Small intestine (tissue), 7 donors: ENCODE measurements at regions not wholly inside any gene's neighbourhood (a gene's known extent, or its start where the extent isn't known, plus 50 kb on each side); places are given as distances from the start of the nearest gene placed in this dataset.

Experiments
- DNase-seq, 2 donors: peaks; one replicate each; pipeline versions ENCODE4 v3.0.0 to v3.0.0-alpha.2; 2013
- FAIRE-seq: peaks from 2 replicates; lab custom pipeline; 2012; peaks lifted over from hg19 to GRCh38; lab: Jason Lieb, UNC
- H3K27ac ChIP-seq, 3 donors: one replicate each; pipeline ENCODE4 v1.5.1; 2013; ENCODE audit warnings: low read length in 2 of 3, mild to moderate bottlenecking in 2 of 3, control low read depth in 1 of 3, inconsistent platforms in 1 of 3, low read depth in 1 of 3, moderate library complexity in 1 of 3
- H3K27me3 ChIP-seq, 3 donors: one replicate each; pipeline ENCODE4 v1.6.1; 2013; ENCODE audit warnings: low read length in 3 of 3, inconsistent platforms in 1 of 3; ENCODE audit not compliant: control insufficient read depth in 3 of 3, insufficient read depth in 3 of 3
- H3K36me3 ChIP-seq, 3 donors: one replicate each; pipeline ENCODE4 v1.6.1; 2013; ENCODE audit warnings: low read length in 3 of 3, inconsistent platforms in 1 of 3, low read depth in 1 of 3, mild to moderate bottlenecking in 1 of 3, moderate library complexity in 1 of 3; ENCODE audit not compliant: control insufficient read depth in 3 of 3, insufficient read depth in 2 of 3
- H3K4me1 ChIP-seq, 3 donors: one replicate each; pipeline ENCODE4 v1.6.1; 2013; ENCODE audit warnings: low read length in 2 of 3, inconsistent platforms in 1 of 3, low read depth in 1 of 3, mild to moderate bottlenecking in 1 of 3, moderate library complexity in 1 of 3; ENCODE audit not compliant: control insufficient read depth in 3 of 3, insufficient read depth in 2 of 3
- H3K4me3 ChIP-seq, 3 donors: one replicate each; pipeline ENCODE4 v1.5.1; 2013; ENCODE audit warnings: low read length in 3 of 3, control low read depth in 1 of 3, inconsistent platforms in 1 of 3, low read depth in 1 of 3, mild to moderate bottlenecking in 1 of 3, moderate library complexity in 1 of 3
- H3K9me3 ChIP-seq, 2 donors: one replicate each; pipeline ENCODE4 v1.6.1; 2013; ENCODE audit warnings: low read depth in 1 of 2, low read length in 1 of 2; ENCODE audit not compliant: control insufficient read depth in 2 of 2, insufficient read depth in 1 of 2
- WGBS, 3 donors: extraction: QIAGEN DNeasy Blood & Tissue Kit; methylation state at CpG; one replicate each; pipeline ENCODE4 v1.1.7; 2013; 5-methylcytosine and 5-hydroxymethylcytosine counted together
- donor health status: healthy with polysubstance abuse.
- donor health status: control.
- donor health status: control.
- donor health status: Bipolar disorder and iron deficiency.
- donor health status: healthy.

DNA sequence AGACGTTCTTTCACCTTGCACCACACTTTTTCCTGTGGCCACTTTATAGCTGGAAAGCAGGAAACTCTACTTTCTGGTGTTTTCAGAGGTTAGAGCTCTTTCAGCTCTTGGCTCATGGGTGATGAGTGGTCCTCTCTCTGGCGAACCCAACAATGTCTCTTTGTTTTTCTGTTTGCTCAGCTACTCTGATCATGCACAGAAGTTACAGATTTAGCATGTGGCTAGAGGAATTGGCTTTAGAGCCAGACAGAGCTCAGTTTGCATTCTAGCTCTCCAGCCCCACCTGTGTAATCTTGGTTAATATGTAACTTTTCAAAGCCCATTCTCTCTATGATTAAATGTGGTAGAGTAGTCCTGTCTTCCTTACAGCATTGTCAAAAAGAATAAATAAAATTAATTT is 225.2 kb downstream of the HAPSTR1 start:
- Histone ChIP-seq H3K9me3 (peaks cover 0 to 12% of the 10 kb centered on the region in 2 donors), H3K4me1 (peaks cover 0 to 4% (median 0%) of the 10 kb centered on the region in 3 donors), H3K36me3 (peaks cover 0 to 1% (median 0%) of the 10 kb centered on the region in 3 donors), H3K27me3 (no peaks in the 10 kb centered on the region), H3K27ac (peak overlapping the region; percentile 4 to 71 (median 36)), H3K4me3 (no peak overlapping the region)
- peak; percentile 65 to 71 for DNase-seq
- FAIRE-seq: peak; percentile 53
- 2 to 46% (median 17%) methylated on average over 2 of the region's 2 CpGs for WGBS, 3 donors

DNA sequence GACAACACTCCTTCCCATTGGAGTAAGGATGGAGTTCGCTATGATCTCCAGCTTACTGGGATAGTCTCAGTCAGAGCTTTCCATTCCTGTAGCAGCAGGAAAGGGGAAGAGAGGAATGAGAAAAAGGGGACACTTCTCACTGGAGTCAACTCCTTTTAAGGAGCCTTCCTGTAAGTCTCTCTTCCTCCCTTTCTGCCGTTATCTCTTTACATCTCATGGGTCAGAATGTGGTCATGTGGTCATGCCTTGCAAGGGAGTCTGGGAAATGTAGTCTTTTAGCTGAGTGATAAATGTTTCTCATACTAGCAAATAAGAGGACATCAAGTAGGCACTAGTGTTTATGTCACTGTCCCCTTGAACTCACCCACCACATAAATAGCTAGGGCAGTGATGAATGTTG is 227.3 kb downstream of the HAPSTR1 start:
- Histone ChIP-seq H3K27ac (no peak overlapping the region), H3K4me3 (no peak overlapping the region), H3K4me1 (peaks cover 0 to 4% (median 0%) of the 10 kb centered on the region in 3 donors), H3K36me3 (peaks cover 0 to 1% (median 0%) of the 10 kb centered on the region in 3 donors), H3K9me3 (peaks cover 0 to 4% of the 10 kb centered on the region in 2 donors), H3K27me3 (no peaks in the 10 kb centered on the region)
- FAIRE-seq: no peak
- WGBS, 3 donors: 67 to 79% (median 75%) methylated on average over 2 of the region's 2 CpGs
- no peak for DNase-seq

DNA sequence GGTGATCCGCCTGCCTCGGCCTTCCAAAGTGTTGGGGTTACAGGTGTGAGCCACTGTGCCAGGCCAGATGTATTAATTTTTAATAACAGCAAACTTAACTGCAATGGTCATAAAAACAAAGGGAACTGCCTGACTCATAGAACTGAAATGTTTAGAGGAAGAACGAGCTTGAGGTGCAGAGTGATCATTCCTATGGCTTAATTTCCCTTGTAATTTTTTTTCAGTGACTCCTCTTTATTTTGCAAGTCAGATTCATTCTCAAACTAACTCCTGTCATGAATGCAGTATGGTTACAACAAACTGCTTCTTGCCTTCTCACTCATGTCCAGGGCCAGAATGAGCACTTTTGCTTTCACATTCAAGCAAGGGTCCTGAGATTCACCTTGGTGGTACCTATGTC is 231.3 kb downstream of the HAPSTR1 start:
- Histone ChIP-seq H3K4me1 (no peaks in the 10 kb centered on the region), H3K4me3 (no peak overlapping the region), H3K27me3 (no peaks in the 10 kb centered on the region), H3K36me3 (peaks cover 0 to 1% (median 0%) of the 10 kb centered on the region in 3 donors), H3K27ac (no peak overlapping the region), H3K9me3 (no peaks in the 10 kb centered on the region)
- 3 to 35% (median 24%) methylated on average over 3 of the region's 3 CpGs for WGBS, 3 donors
- peak in 1 of 2 donors; percentile 22 for DNase-seq
- no peak for FAIRE-seq

DNA sequence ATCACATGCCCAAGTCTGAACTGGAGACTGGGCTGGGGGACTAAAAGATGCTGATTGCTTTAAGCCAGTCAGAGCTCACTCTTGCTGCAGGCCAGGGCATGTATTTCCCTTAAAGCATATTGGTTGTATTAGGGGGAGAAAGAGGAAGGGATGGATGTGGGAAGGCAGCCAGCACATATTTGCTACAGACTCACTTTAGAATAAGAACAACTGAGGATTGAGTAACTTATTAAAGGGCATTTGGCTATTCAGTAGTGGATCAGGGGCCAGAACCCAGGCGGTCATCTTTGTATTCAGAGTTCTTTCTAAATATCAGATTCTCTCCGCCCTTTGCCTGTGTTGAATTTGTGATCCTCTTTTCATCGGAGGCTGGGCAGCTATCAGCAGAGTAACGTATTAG is 231.7 kb downstream of the HAPSTR1 start:
- H3K4me3 ChIP-seq: no peak overlapping the region
- FAIRE-seq (no peak), DNase-seq (no peak)
- peaks cover 0 to 1% (median 0%) of the 10 kb centered on the region in 3 donors for H3K36me3 ChIP-seq
- no peaks in the 10 kb centered on the region for H3K9me3 ChIP-seq
- H3K27me3 ChIP-seq: no peaks in the 10 kb centered on the region
- H3K4me1 ChIP-seq: no peaks in the 10 kb centered on the region
- 71 to 81% (median 80%) methylated on average over 4 of the region's 4 CpGs for WGBS, 3 donors
- no peak overlapping the region for H3K27ac ChIP-seq

DNA sequence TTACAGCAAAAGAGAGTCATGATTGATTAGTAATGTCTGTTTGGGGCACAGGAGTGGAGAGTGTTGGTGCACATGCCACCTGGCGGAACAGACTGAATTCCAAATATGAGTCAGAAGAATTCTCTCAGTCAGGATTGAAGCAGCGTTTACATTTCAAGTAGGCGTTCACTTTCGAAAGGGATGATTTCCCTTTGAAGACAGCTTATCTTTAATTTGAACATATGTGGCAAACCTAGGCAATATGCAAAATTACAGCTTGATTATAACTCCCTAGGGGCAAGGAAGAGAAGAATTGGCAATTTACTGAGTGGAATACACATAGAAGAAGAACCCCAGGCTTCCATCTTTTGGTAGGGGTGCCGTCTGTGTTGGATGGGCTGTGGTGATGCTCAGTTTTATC is 235.8 kb downstream of the HAPSTR1 start:
- WGBS, 3 donors: 80 to 89% (median 86%) methylated on average over 5 of the region's 5 CpGs
- Histone ChIP-seq H3K36me3 (no peaks in the 10 kb centered on the region), H3K9me3 (no peaks in the 10 kb centered on the region), H3K4me3 (no peak overlapping the region), H3K27ac (no peak overlapping the region), H3K27me3 (no peaks in the 10 kb centered on the region), H3K4me1 (no peaks in the 10 kb centered on the region)
- FAIRE-seq (no peak), DNase-seq (no peak)

DNA sequence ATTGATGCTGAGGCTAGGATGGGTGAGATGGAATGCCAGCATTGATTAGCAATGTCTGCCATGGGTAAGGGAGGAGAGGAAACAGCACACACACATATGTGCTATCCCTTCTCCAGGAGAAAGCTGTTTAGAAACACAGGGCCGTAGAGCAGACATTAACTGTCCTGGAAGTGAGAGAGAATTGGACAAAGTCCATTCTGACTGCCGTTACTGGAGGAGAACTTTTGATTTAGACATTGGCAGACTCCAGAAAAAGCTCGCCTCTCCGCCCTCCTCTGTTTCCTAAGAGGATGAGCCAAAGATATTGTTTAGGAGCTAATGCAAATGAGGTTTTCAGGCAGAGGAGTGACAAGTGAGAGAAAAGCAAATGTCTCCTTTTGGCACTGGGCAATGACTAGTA is 237.0 kb downstream of the HAPSTR1 start:
- peak in 1 of 2 donors; percentile 60 for DNase-seq
- H3K4me1 ChIP-seq: no peaks in the 10 kb centered on the region
- WGBS, 3 donors: 9 to 44% (median 25%) methylated on average over 4 of the region's 4 CpGs
- no peak for FAIRE-seq
- no peaks in the 10 kb centered on the region for H3K27me3 ChIP-seq
- H3K27ac ChIP-seq: no peak overlapping the region
- H3K9me3 ChIP-seq: no peaks in the 10 kb centered on the region
- H3K36me3 ChIP-seq: no peaks in the 10 kb centered on the region
- H3K4me3 ChIP-seq: no peak overlapping the region

DNA sequence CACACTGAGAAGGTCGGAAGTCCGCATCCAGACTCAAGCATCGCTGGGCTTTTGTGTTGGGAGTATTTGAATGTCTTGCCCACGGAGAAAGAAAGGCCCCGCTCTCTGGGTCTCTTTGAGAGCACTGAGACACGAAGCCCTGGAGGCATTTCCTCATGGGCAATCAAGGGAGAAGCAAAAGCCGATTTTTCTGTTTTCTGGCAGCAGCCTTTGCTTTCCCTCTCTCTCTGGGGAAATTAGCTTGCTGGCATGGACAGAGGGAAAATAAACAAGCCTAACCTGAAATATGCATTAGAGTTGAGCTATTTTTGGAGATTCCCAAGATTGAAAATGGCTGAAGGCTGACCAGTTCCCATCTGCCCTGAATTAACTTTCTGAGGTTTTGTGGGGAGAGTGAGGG is 238.7 kb downstream of the HAPSTR1 start:
- WGBS, 3 donors: 62 to 84% (median 78%) methylated on average over 7 of the region's 7 CpGs
- FAIRE-seq: no peak
- no peak overlapping the region for H3K27ac ChIP-seq
- H3K27me3 ChIP-seq: no peaks in the 10 kb centered on the region
- no peaks in the 10 kb centered on the region for H3K4me1 ChIP-seq
- H3K36me3 ChIP-seq: no peaks in the 10 kb centered on the region
- H3K4me3 ChIP-seq: no peak overlapping the region
- DNase-seq: no peak
- no peaks in the 10 kb centered on the region for H3K9me3 ChIP-seq

DNA sequence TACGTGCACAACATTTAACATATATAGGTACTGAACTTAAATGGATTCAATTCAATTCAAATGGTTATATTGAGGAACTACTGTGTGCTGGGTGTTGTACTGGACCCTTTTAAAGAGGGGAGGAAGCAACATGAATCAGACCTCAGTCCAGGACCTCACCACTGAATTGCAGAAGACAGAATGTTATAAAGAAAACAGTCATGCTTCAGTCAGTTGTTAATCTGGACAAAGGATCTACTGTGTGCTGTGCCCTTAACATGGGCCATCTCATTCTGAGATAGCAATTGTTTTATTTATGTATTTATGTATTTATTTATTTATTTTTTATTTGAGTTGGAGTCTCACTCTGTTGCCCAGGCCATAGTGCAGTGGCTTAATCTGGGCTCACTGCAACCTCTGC is 240.1 kb downstream of the HAPSTR1 start:
- H3K4me3 ChIP-seq: no peak overlapping the region
- H3K4me1 ChIP-seq: no peaks in the 10 kb centered on the region
- H3K9me3 ChIP-seq: no peaks in the 10 kb centered on the region
- H3K27ac ChIP-seq: no peak overlapping the region
- no peaks in the 10 kb centered on the region for H3K27me3 ChIP-seq
- DNase-seq (no peak), FAIRE-seq (no peak)
- H3K36me3 ChIP-seq: no peaks in the 10 kb centered on the region
- WGBS, 3 donors: 69 to 94% (median 83%) methylated on average over 1 of the region's 1 CpG

DNA sequence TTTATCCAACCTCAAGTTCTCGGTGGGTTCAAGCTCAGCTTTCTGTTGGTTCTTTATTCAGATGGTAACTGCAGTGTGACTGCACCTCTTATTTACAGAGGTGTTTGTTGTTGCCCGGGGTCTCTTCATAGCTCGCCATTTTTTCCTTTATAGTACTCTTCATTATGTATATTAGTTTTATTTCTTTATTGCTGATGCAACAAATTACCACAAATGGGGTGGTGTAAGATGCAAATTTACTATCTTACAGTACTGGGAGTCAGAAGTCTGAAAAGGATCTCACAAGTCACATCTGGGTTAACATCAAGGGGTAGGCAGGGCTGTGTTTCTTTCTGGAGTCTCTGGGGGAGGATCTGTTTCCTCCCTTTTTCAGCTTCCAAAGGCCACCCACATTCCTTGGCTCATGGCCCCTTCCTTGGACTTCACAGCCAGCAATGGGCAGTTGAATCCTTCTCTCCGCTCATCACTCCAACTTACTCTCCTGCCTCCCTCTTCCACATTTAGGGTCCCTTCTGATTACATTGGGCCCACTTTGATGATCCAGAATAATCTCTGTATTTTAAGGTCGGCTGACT is 241.2 kb downstream of the HAPSTR1 start:
- no peaks in the 10 kb centered on the region for H3K27me3 ChIP-seq
- no peak overlapping the region for H3K4me3 ChIP-seq
- 85 to 96% (median 89%) methylated on average over 5 of the region's 5 CpGs for WGBS, 3 donors
- H3K9me3 ChIP-seq: no peaks in the 10 kb centered on the region
- FAIRE-seq (no peak), DNase-seq (no peak)
- H3K4me1 ChIP-seq: no peaks in the 10 kb centered on the region
- no peak overlapping the region for H3K27ac ChIP-seq
- H3K36me3 ChIP-seq: peaks cover 0 to 2% (median 0%) of the 10 kb centered on the region in 3 donors
